Activated CD4-positive, alpha-beta T cell treated with anti-CD3 and anti-CD28 coated beads, Interleukin-2, amount 50 U/mL, for 48 hours (primary cell): ENCODE measurements at regions not wholly inside any gene's neighbourhood (a gene's known extent, or its start where the extent isn't known, plus 50 kb on each side); places are given as distances from the start of the nearest gene placed in this dataset.
"Not testable (repeated sequence)": the region's sequence is repeated elsewhere in the genome, so short reads cannot be mapped to it uniquely, and the experiment has no call there.

ENCODE experiments used
- DNase-seq, 2 experiments: peaks; one replicate each; pipeline ENCODE4 v3.0.0-alpha.2; 2020

DNA sequence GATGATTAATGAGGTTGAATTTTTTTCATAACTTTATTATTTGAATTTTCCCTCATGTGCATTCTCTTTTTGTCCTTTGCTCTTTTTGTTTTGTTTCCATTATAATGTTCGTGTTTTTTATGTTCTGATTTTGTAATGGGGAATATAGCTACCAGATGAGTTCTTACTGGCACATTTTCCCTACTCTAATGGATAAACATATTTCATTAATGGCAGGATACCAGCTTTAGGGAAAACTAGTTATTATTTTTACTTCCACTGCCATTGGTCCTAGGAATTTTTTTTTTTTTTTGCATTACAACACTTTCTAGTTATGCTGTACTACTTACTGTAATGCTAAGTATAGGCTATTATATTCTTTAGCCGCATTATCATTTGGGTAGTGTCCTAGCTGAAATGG, 286.3 kb downstream of the SPRY1 start:
- DNase-seq: no peak

DNA sequence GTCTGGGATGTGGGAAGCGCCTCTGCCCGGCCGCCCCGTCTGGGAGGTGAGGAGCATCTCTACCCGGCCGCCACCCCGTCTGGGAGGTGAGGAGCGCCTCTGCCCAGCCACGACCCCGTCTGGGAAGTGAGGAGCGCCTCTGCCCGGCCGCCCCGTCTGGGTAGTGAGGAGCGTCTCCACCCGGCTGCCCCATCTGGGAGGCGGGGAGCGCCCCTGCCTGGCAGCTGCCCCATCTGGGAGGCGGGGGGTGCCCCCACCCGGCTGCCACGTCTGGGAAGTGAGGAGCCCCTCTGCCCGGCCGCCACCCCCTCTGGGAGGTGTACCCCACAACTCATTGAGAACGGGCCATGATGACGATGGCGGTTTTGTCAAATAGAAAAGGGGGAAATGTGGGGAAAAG, 288.3 kb downstream of the SPRY1 start:
- not testable (repeated sequence) for DNase-seq

DNA sequence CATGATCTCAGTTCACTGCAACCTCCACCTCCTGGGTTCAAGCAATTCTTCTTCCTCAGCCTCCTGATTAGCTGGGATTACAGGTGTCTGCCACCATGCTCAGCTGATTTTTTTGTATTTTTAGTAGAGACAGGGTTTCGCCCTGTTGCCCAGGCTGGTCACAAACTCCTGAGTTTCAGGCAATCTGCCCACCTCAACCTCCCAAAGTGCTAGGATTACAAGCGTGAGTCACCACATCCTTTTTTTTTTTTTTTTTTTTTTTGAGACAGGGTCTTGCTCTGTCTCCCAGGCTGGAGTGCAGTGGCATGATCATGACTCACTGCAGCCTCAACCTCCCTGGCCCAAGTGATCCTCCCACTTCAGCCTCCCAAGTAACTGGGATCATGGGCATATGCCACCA, 298.9 kb downstream of the SPRY1 start:
- DNase-seq: not testable (repeated sequence)

DNA sequence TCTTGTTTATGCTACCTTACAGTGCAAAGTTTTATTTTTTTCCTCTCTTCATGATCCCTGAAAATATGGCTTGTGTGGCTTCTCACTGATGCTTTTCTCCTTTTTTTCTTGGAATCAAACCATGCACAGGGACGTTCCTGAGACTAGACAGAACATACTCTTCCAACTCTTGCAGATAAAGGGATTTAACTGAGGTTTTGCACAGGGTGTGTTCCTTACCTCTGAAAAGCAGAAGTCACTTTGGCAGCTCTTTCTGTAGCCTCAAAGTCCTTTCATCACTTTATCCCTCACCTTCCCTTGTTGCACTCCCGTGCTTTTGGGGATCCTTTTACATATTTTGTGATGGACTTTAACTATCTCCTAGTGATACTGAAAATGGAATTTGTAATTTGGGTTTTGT, 300.1 kb downstream of the SPRY1 start:
- DNase-seq: no peak

DNA sequence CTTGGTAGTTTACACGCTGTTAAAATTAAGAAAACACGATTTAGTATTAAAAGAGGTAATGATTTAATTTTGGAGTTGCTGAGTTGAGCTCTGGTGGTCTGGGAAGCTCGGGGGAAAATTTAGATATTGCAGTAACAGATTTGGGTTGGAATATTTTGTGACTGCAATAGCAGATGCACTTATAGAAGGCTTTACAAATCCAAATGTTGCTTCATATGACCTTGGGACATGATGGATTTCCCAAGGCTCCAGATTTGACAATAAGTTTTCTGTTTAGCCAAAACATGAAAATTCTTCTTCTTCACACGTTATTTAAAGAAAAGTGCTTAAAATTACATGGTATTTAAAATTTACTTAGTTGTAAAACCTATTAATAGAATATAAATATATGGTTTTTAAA, 302.0 kb downstream of the SPRY1 start:
- no peak for DNase-seq

DNA sequence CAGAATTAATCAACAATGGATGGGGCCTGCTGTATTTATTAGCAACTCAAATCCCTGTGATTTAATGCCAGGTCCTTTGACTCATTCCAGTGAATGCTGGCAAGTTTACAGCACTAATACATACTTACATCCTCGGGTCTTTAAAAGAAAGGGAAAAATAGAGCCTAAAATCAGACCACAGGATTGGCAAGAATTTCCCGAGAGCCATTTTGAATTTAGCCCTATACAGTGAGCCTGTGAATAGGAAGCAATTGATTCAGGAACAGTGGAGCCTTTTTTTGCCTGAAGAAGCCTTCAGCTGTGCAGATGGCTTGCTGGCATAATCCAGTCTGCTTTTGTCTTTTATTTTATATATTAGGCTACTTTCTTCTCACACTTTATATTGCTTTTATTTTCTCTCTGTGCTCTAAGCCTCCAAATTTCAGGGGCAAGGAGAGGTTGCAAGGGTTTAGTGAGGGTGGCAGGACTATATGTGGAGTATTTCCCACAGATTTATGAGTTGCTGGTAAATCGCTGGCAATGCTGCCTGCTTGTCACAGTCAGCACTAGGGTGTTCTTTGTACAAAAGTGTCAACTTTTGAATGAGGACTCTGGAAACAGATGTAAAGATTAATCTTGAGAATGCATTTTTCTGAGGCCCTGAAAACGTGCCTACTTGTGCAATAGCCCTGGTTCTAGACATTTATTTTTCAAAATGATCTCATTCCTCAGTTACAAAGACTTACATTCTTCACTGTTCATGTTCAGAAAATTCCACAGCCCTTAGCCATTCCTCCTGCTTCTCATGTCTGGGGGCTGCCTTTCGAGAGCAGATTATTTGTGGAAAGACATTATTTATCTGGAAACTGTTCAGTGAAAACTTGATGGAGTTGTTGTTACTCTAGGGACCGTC, 303.5 kb downstream of the SPRY1 start:
- no peak for DNase-seq

DNA sequence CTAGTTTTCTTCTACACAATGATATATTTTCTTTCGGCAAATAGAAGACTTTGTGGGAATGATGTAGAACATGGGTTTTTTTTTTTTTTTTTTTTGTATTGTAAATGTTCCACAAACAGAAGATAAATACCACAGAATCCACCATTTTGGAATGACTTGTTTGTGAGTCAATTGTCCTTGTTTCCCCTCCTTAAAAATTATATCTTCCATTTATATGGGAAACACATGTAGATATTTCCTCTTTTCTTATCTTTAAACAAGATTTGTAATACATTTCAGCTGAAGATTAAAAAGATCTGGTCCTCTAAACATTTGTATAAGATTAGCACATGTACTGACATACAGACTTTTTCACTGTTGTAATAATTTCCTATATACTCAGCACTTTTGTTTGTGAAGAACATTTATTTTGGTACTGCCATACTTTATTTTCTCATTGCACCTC, 304.6 kb downstream of the SPRY1 start:
- DNase-seq: no peak

DNA sequence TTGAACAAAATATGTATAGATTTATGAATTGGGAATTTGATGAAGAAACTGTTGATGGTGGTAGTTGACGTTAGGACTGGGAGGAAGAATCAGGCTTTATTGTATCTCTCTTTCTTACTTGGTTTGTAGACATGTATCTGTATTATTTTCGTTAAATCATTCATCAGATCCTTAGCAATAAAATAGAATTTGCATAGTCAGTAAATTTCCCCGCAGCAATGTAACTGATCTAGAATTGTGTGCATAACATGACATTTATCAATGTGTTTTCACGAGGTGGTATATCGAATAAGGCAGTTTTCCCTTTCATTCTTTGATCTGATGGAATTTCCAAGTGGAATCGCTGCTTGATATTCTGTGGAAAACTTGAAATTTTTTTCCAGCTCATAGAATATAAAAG, 308.8 kb downstream of the SPRY1 start:
- no peak for DNase-seq

DNA sequence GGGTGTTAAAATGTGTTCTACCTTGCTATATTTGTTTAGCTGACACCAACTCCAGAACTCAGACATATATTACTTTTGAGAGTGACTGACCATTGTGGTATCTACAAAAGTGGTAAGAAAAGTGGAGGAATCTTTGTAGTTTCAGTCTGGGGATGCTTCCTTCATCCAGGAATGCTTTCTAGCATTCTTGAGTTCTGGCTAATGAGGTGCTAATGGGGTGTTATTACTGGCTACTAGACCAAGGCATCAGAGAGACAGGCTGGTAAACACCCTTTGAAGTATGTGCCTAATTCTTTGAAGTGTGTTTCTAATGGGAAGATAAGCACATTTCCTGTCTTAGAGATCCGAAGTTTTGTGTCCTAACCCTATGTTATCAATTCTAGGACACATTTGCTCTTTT, 310.4 kb downstream of the SPRY1 start:
- no peak for DNase-seq

DNA sequence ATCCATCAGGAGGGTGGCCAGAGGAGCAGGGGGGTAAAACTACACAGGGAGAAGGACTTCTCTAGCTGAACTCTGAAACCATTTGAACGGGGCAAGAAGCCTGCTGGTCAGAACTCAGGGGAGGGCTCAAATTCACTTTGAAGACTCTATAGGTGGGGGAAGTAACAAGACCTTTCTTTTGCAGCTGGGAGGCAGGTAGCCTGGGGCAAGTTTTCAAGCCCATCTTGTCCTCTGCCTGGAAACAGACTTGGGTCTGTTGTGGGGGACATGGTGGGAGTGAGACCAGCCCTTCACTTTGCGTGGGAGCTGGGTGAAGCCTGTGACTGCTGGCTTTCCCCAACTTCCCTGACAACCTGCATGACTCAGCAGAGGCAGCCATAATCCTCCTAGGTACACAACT, 312.3 kb downstream of the SPRY1 start:
- DNase-seq: no peak

DNA sequence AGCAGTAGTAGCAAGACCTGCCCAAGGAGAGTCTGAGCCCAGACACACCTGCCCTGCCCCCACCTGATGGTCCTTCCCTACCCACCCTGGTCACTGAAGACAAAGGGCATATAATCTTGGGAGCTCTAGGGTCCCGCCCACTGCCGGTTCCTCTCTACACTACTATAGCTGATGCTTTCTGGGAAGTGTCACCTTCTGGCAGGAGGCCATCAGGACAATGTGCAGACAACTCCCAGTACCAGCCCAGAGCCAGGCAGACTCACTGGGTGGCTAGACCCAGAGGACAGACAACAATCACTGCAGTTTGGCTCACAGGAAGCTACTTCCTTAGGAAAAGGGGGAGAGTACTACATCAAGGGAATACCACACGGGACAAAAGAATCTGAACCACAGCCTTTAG, 312.7 kb downstream of the SPRY1 start:
- no peak for DNase-seq

DNA sequence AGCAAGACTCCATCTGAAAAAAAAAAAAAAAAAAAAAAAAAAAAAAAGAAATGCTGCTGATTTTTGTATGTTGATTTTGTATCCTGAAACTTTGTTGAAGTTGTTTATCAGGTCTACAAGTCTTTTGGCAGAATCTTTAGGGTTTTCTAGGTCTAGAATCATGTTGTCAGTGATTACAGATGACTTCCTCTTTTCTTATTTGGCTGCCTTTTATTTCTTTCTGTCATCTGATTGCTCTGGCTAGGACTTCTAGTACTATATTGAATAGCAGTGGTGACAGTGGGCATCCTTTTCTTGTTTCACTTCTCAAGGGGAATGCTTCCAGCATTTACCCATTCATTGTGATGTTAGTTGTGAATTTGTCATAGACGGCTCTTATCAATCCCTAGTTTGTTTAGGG, 334.4 kb downstream of the SPRY1 start:
- DNase-seq: no peak

DNA sequence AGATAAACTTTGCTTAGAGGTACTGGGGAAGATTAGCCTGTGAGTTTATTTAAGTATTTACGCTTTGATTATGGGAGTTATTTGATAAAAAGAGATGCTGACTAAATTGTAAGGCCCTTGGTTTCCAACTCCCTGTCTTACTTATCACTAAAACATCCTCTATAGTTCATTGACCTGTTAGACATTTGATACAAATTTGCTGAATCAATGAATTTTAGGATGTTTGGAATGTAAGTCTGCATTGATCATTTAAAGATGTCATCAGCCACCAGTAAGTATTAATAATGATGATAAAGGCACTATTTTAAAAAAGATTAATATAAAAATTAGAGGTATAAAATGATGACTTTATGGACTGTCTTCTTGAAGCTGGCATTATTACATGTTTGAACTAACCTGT, 340.6 kb downstream of the SPRY1 start:
- DNase-seq: no peak

DNA sequence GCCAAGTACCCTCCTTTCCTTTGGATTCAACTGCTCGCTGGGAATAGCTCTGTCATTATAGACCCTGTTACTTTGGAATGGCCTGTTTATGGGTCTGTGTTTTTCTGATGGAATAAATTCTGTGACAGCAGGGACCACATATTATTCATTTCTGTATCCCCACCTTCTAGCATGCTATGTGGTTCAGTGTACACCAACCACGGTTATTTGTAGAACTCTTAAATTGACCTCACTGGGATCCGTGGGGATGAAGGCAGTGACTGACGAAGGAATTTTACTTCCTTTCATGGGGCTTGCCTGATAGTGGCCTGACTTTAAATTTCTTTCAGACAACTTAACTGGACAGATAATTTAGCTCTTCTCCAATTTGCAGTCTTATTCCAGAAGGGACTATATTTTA, 343.2 kb downstream of the SPRY1 start:
- no peak for DNase-seq

DNA sequence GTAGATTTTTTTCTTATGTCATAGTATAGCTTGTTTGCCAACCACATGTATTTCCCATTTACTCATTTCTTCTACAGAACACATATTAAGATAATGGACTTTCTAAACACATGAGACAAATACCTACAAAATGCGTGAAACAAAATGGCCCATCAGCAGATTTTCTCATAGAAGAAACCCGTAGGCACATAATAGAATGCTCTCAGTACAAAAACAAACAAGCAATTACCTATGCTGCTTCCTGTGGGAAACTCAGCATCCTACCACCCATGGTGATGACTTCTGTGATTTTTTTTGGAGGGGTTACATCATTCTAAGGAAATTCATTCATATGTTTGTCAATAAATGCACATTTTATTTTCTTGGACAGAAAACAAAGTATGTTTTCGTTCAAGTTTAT, 343.6 kb downstream of the SPRY1 start:
- no peak for DNase-seq

DNA sequence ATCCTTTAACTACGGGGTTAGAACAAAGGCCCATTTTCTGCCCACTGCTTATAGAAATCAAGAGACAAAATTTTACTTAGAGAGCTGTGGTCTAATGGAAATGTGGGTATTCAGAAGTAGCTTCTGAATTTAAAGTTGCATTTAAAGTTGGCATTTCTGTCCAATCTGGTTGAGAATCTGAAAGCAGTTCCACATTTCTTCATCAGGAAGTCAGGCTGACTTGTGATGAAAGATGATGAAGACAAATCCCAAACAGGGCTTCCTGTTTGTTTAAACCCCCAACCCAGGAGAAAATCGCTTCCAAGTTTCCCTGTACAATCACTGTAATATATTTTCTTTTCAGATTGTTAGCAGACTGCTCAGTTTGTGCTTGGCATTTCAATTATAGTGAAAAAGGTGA, 345.3 kb downstream of the SPRY1 start:
- DNase-seq: no peak

DNA sequence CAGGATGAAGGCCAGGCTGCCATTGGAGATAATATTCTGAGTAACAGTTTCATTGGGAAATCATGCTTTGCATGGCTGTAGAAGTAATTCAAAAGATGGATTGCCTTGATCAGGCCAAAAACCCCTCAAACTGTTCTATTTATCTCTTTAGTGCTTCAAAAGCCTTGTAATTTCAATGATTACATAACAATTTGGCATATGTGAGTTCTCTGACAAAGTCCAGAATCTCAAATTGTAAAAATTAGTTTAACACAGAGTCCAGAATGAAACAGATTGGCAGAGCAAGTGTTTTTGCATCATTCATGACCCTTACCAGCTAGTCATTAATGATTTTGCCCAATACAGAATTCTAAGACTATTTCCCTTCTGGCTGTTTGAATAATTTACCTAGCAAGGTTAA, 347.3 kb downstream of the SPRY1 start:
- no peak for DNase-seq

DNA sequence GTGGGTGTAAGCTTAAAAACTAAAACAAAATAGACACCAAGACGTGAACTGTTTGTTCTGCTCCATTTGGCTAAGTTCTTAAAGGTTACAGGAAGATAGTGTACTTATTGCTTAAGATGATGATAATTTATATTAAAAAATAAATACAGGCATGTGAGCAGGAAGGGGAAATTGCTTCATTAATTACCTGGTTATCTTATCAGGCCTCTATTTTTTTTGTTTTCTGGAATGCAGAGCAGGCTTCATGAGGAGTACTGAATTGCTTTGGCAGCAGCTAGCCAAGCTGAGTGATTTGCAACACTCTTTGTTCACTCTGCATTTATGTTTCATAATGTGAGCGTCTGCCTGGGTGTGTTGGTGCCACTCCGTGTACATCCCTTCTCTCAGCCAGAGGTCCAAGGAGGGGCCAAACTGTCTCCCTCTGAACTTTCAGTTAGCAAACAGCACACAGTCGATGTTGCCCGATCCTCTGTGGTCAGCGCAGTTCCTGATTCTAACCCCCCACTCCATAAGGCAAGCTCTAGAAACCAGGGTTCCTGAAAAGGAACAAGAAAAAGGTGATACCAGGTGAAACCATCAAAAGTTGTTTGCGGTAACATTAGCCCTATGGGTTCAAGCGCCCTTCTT, 348.2 kb downstream of the SPRY1 start:
- no peak for DNase-seq

DNA sequence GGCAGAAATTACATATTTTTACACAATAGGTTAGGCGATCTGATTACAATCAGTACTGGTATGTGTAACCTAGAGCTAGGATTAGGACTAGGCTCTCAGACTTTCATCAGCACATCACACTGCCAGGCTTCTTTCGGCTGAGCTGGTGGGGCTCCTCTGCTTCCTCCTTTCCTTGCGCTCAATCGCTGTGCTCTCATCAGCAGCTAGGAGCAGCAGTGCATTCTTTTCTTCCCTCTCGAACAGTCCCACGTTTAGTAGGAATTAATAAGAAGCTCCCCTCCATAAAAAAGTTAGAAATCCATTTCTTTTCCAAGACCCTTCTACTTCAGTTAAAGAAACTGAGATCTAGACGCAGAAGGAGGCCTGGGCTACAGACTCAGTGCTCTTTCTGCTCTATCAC, 350.4 kb downstream of the SPRY1 start:
- no peak for DNase-seq

DNA sequence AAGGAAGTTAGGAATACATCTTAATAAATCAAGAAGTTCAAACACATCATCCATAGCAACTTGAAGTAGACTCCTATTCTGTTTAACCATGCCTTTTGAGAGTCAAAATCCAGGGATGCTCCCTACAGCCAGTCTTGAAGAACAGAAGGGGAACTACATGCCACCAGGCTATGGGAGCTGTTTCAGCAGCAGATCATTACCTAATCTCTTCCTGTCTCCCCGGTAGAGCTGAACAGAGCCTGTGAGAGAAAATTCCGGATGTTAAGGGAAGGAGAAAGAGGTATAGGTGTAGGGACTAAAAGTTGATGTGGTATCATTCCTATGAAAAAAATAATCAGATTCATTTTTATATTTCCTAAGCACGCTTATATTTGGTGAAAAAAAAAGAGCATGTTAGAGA, 352.2 kb downstream of the SPRY1 start:
- DNase-seq: no peak

DNA sequence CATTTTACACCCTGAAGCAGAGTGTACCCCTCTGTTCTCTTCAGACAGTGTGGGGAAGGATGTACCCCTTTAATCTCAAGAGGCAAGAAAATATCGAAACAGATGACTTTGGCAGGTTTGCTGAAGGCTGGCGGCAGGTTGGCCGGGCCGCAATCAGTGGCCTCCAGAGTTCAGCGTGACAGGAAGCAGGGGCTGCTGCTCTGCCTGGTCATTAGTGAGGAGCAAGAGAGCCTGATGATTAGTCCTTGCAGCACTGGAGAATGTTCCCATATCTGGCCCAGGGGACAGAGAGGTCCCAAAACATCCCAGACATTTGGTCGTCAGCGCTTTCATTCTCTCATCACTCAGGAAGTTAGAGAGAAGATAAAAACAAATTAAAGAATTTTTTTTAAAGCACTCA, 352.8 kb downstream of the SPRY1 start:
- no peak for DNase-seq

DNA sequence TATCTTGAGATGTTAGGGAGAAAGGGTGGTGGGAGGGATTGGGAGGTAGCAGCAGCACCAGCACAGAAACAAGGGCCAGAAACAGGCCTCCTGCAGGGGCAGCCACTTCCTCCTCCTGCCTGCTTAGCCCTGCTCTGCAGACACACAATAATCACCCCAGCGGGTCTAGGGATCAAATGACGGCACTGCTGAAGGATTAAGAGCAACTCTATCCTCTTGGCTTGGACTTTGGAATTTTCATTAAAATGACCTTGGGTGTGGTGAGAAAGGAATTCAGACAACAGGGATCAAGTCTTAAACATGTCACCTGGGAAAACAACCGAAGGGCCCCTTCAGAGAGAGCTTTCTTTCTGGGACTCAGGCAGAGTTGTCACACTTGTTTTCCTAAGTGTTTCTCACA, 353.4 kb downstream of the SPRY1 start:
- no peak for DNase-seq

DNA sequence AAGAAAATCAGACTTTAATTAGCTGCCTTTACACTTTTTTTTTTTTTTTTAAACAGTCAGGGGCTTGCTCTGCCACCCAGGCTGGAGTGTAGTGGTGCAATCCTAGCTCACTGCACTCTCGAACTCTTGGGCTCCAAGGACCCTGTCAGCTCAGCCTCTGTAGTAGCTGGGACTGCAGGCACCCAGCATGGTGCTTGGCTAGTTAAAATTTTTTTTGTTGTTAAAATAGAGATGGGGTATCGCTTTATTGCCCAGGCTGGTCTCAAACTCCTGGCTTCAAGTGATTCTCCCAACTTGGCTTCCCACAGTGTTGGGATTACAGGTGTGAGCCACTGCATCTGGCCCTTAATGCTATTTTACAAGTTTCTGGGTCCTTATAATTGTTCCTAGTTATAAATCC, 359.1 kb downstream of the SPRY1 start:
- DNase-seq: no peak

DNA sequence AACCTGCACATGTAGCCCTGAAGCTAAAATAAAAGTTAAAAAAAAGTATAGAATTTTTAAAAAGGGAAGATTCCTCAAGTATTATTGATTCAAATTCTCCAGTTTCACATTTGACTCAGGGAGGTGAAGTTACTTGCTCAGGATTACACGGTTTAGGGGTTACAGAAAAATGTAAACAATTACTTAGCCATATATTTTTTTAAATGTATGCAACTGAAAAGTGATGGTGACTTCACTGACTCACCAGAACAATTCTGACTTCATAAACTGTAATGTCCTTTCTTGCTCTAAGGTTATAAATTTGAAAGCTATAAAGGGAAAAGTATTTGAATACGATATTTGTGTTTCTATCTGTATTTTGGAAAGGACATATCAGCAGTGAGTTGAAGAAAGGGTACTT, 371.2 kb downstream of the SPRY1 start:
- no peak for DNase-seq

DNA sequence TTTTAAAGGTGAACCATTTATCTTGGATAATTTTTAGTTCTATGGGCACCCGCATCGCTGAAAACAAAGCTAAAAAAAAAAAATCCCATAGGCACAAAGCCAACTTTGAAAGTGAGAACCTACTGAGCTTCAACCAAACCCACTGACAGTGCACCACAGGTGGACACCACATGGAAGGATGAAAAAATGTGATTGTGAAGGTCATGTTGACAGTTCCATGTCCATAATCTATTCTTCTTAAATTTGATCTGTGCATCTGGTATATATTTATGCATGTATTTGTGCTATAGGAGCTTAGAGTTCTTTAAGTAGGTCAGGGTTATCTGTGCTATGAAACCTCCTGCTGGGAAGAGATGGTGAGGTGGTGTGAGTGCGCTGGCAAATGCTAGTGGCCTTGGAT, 374.3 kb downstream of the SPRY1 start:
- DNase-seq: no peak
